ENCODE measurements at regions not wholly inside any gene's neighbourhood (a gene's known extent, or its start where the extent isn't known, plus 50 kb on each side); places are given as distances from the start of the nearest gene placed in this dataset.
"Not testable (repeated sequence)": the region's sequence is repeated elsewhere in the genome, so short reads cannot be mapped to it uniquely, and the experiment has no call there.

DNA sequence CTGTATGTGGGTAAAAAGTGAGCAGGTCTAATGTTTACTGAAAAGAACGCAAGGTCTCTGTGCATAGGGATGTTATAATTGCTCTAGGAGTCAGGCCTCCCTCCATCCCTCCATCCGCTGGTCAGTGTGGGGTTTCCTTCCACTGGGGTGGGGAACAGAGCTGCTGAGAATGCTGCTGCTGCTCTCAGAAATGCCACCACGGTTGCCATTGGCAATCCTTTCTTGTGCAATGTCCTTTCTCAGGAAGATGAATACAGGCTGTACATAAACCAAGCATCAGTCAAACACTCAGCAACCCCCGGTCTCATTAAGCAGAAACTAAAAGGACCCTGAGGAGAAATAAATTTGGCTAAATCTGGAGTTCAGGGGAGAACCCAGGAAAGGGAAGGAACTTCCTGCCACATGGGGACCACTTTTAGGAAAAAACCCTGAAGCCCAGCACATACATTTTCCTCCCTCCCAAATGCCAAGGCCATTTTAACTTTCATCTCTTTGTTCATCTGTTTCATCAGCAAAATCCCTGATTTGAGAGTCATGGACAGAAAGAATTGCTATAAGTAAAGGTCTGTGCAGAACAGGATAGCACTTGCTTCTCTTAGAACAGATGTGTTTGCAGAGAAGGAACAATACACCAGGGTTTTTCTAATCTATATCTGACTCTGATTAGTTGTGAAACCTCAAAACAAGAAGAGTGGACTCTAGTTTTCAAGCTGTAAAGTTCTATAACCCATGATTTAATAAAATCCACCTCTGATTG, 70.4 kb upstream of the SLC1A3 start:
- no peak for DNase-seq (ENCODE audit: low read depth)
- TF ChIP-seq, protein P1, sequence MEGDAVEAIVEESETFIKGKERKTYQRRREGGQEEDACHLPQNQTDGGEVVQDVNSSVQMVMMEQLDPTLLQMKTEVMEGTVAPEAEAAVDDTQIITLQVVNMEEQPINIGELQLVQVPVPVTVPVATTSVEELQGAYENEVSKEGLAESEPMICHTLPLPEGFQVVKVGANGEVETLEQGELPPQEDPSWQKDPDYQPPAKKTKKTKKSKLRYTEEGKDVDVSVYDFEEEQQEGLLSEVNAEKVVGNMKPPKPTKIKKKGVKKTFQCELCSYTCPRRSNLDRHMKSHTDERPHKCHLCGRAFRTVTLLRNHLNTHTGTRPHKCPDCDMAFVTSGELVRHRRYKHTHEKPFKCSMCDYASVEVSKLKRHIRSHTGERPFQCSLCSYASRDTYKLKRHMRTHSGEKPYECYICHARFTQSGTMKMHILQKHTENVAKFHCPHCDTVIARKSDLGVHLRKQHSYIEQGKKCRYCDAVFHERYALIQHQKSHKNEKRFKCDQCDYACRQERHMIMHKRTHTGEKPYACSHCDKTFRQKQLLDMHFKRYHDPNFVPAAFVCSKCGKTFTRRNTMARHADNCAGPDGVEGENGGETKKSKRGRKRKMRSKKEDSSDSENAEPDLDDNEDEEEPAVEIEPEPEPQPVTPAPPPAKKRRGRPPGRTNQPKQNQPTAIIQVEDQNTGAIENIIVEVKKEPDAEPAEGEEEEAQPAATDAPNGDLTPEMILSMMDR (IDR thresholded peaks at IDR 0.05; ENCODE audit: insufficient read depth, low read depth, low read length, missing control alignments), result no peak
- no peak overlapping the region for H3K4me3 ChIP-seq (ENCODE audit: low read depth, low read length)

DNA sequence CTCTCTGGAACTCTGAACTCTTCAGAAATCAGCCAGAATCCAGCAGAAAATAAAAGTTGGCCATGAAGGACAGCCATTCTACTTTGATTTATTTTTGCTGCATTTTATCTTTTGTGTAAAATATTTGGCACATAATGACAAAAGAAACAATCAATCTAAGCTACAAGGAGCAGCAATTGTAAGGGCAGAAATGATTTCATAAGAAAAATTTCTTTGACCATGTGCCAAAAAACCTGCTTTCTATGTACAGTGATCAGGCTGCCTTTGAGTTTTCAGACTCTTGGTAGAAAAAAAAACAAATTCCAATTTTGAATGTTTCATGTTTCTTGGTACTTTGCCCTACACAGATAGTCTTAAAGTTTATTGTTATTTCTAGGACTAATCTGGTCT, 69.8 kb upstream of the SLC1A3 start:
- TF ChIP-seq, protein P1 (IDR thresholded peaks at IDR 0.05; ENCODE audit: insufficient read depth, low read depth, low read length, missing control alignments), result no peak
- H3K4me3 ChIP-seq (ENCODE audit: low read depth, low read length), result no peak overlapping the region
- no peak for DNase-seq (ENCODE audit: low read depth)

DNA sequence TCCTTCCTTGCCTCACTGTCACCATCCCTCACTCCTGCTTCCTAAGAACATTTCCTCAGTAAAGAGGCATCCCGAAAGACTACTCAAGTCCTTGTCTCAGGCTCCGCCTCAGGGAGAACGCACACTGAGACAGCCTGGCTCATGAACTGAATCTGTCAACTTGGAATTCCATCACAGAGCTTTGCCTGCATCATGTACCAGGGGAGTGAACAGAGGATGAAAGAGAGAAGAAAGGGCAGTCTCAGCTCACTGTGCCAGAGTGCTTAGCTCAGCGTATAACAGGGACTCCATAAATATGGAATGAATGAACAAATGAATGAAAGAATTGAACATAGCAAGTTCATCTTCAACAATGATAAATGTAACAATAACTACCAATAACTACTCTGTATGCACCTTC, 68.7 kb upstream of the SLC1A3 start:
- no peak overlapping the region for H3K4me3 ChIP-seq (ENCODE audit: low read depth, low read length)
- no peak for DNase-seq (ENCODE audit: low read depth)
- TF ChIP-seq, protein P1 (IDR thresholded peaks at IDR 0.05; ENCODE audit: insufficient read depth, low read depth, low read length, missing control alignments), result no peak

DNA sequence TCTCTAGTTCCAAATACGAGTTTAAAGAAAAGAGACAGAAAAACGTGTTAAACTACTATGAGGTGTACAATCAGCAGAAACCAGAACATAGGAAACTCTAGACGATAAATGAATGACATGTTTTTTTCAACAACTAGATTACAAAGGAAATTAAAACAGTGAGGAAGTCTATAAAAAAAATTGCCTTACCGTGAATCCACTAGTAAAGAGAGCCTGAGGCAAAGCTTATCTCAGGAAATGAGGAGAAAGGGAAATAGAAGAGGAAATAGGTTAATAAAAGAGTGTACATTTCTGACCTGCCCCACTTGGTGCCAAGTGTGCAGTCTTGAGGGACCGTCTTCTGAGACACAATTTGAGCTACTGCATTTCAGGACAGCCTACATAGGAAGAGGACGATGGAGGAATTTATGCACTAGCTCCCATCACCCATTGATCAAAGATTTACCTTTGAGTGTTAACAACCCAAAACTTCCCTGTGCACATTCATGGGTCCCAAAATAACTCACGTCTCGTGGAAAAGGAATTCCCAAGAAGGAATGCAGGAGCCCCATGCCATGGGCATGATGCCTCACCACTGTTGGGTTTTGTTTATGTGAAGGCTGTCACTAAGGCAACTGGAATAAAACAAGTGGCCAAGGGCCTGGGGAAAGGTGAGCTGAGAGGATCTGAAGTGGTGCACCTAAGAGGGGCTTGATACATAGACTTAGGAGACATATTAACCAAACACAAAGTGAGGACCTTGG, 53.6 kb upstream of the SLC1A3 start:
- TF ChIP-seq, protein P1 (IDR thresholded peaks at IDR 0.05; ENCODE audit: insufficient read depth, low read depth, low read length, missing control alignments), result no peak
- DNase-seq (ENCODE audit: low read depth), result no peak
- no peak overlapping the region for H3K4me3 ChIP-seq (ENCODE audit: low read depth, low read length)

DNA sequence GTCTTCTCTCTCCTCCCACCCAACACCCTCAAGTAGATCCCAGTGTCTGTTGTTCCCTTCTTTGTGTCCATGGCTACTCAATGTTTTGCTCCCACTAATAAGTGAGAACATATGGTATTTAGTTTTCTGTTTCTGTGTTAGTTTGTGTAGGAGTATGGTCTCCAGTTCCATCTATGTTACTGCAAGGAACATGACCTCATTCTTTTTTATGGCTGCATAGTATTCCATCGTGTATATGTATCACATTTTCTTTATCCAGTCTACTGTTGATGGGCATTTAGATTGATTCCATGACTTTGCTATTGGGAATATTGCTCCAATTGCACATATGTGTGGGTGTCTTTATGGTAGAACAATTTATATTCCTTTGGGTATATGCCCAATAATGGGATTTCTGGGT, 51.4 kb upstream of the SLC1A3 start:
- DNase-seq (ENCODE audit: low read depth); H3K4me3 ChIP-seq (ENCODE audit: low read depth, low read length): not testable (repeated sequence)
